ENCODE measurements at regions not wholly inside any gene's neighbourhood (a gene's known extent, or its start where the extent isn't known, plus 50 kb on each side); places are given as distances from the start of the nearest gene placed in this dataset.
A peak's percentile ranks its signal among the peaks of the same experiment; 100 is the strongest.

DNA sequence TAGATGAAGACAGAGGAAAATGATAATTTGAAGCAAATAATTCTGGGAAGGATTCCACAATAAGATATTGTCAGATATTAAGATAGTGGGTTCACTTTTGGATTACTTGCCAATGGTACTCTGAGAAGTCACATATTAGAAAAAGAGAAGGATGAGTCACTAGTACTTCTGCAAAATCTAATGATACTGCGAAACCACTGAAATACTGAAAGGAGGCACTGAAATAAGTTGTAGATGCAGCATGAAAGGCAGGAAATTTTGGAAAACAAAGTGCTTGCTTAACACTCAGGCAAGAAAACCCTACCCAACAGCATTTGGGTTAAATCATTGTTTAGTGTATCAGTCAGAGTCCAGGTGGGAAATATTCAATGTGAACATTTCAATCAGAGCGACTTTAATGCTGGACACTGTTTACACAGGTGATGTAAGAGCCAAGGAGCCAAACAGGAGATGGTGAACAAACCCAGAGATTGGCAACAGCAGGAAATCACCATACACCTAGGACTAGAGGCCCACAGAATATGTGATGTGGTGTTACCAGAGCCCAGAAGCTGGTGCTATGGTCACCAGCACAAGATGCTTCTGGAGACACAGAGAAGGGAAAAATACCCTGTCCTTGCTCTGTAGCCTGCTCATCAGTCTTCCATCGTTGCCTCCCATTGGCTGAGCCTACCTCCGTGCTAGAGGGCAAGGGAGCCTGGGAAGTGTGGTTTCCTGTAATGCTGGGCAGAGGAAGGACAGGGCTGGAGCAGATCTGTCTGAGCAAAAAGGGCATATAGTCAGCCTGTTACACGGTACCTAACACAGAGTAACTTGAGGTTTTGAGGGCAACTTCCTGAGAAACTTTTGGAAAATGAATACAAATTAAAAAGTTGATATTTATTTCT, 204.7 kb upstream of the ITGA4 start:
- Histone ChIP-seq H4K12ac (ENCODE audit: low read depth, low read length) (no peak overlapping the region), H4K8ac (ENCODE audit: low read depth, low read length) (no peak overlapping the region), H3K36me3 (ENCODE audit: control insufficient read depth in 1 of 2, insufficient read depth in 2 of 2, low read length in 2 of 2) (no peaks in the 10 kb centered on the region), H3K4me2 (ENCODE audit: low read length) (no peak overlapping the region), H3K4me1 (ENCODE audit: control insufficient read depth in 1 of 2, insufficient read depth in 2 of 2, low read length in 2 of 2) (no peaks in the 10 kb centered on the region), H3K27ac (ENCODE audit: low read depth, low read length) (no peak overlapping the region), H3K9ac (ENCODE audit: low read length) (no peak overlapping the region), H3K79me1 (ENCODE audit: low read length) (no peaks in the 10 kb centered on the region), H3K14ac (ENCODE audit: low read length) (no peak overlapping the region), H3K79me2 (ENCODE audit: control insufficient read depth, insufficient read depth, low read length, poor library complexity) (no peaks in the 10 kb centered on the region), H2AK5ac (ENCODE audit: low read length) (no peak overlapping the region), H3K9me3 (ENCODE audit: insufficient read depth, low read depth, low read length) (no peaks in the 10 kb centered on the region), H2BK5ac (ENCODE audit: low read depth, low read length, poor library complexity) (no peak overlapping the region), H3K23ac (ENCODE audit: low read length) (no peak overlapping the region), H3K4me3 (ENCODE audit: low read depth, low read length) (no peak overlapping the region), H3K4ac (ENCODE audit: low read depth, low read length) (no peak overlapping the region), H3K18ac (ENCODE audit: low read length) (no peak overlapping the region), H2BK12ac (ENCODE audit: low read length) (no peak overlapping the region), H4K91ac (ENCODE audit: low read depth, low read length) (no peak overlapping the region), H2BK120ac (ENCODE audit: insufficient read depth, low read length, poor library complexity) (no peak overlapping the region), H2AFZ (ENCODE audit: insufficient read depth, low read length, poor library complexity) (no peak overlapping the region), H3K27me3 (ENCODE audit: insufficient read depth, low read length) (no peaks in the 10 kb centered on the region)
- DNase-seq, result no peak
- no CpG with 5 or more reads among the region's 5 CpGs for WGBS (ENCODE audit: extremely low coverage, insufficient coverage, insufficient read length)

DNA sequence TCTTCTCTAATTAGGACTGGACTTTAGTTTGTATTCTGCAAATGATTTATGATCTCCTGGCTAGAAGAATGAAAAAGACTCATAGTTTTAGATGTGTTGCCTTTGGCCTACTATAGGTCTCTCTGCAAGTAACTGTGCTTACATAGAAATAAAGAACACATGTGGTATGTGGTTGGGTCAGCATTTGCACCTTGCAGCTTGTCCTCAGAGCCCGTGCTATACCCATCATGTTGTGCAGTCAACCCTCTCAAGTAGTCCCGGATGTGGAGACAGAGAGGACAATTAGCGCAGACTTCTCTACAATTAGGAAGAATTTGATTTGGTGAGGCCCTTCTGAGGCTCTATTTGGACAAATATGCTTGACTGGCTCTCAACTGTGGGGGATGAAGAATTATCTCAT, 203.7 kb upstream of the ITGA4 start:
- WGBS (ENCODE audit: extremely low coverage, insufficient coverage, insufficient read length), result no CpG with 5 or more reads among the region's 3 CpGs
- H2AFZ ChIP-seq (ENCODE audit: insufficient read depth, low read length, poor library complexity), result no peak overlapping the region

DNA sequence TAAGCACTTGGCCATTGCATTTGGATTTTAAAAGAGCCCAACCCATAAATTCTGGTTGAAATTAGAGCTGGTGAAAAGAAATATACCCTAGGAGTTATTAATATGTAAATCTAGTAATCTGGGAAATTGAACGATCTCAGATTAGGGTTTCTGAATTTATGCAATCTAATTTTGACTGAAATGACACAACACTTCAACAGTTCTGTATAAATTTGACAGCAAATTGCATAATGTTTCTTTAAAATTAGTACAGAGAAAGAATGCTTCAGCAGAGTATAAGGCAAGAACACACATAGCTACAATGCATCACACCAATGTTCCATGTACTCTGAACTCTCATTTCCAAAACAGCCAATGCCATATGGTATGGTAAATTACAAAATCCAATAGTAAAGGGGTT, 201.5 kb upstream of the ITGA4 start:
- no peak overlapping the region for H3K23ac ChIP-seq (ENCODE audit: low read length)
- WGBS (ENCODE audit: extremely low coverage, insufficient coverage, insufficient read length), result no CpG with 5 or more reads among the region's 1 CpG
- no peak overlapping the region for H2BK12ac ChIP-seq (ENCODE audit: low read length)

More for the DNA sequence above, 203.7 kb upstream of the ITGA4 start:
- H3K4me2 ChIP-seq (ENCODE audit: low read length), result no peak overlapping the region
- H2AK5ac ChIP-seq (ENCODE audit: low read length), result no peak overlapping the region
- no peak overlapping the region for H4K12ac ChIP-seq (ENCODE audit: low read depth, low read length)
- no peaks in the 10 kb centered on the region for H3K79me1 ChIP-seq (ENCODE audit: low read length)
- no peak overlapping the region for H3K14ac ChIP-seq (ENCODE audit: low read length)
- no peaks in the 10 kb centered on the region for H3K36me3 ChIP-seq (ENCODE audit: control insufficient read depth in 1 of 2, insufficient read depth in 2 of 2, low read length in 2 of 2)
- no peaks in the 10 kb centered on the region for H3K27me3 ChIP-seq (ENCODE audit: insufficient read depth, low read length)
- H3K4me1 ChIP-seq (ENCODE audit: control insufficient read depth in 1 of 2, insufficient read depth in 2 of 2, low read length in 2 of 2), result no peaks in the 10 kb centered on the region
- no peaks in the 10 kb centered on the region for H3K79me2 ChIP-seq (ENCODE audit: control insufficient read depth, insufficient read depth, low read length, poor library complexity)
- H2BK5ac ChIP-seq (ENCODE audit: low read depth, low read length, poor library complexity), result no peak overlapping the region
- H4K8ac ChIP-seq (ENCODE audit: low read depth, low read length), result no peak overlapping the region
- H3K18ac ChIP-seq (ENCODE audit: low read length), result no peak overlapping the region
- H2BK120ac ChIP-seq (ENCODE audit: insufficient read depth, low read length, poor library complexity), result no peak overlapping the region
- no peak overlapping the region for H3K27ac ChIP-seq (ENCODE audit: low read depth, low read length)
- no peak overlapping the region for H3K9ac ChIP-seq (ENCODE audit: low read length)
- H3K23ac ChIP-seq (ENCODE audit: low read length), result no peak overlapping the region
- no peak overlapping the region for H3K4ac ChIP-seq (ENCODE audit: low read depth, low read length)
- no peak overlapping the region for H4K91ac ChIP-seq (ENCODE audit: low read depth, low read length)
- H3K4me3 ChIP-seq (ENCODE audit: low read depth, low read length), result no peak overlapping the region
- no peak for DNase-seq
- no peaks in the 10 kb centered on the region for H3K9me3 ChIP-seq (ENCODE audit: insufficient read depth, low read depth, low read length)
- H2BK12ac ChIP-seq (ENCODE audit: low read length), result no peak overlapping the region

GRCh38 chr2:181258720-181259119, 198.5 kb upstream of the ITGA4 start:
- H3K4me2 ChIP-seq (ENCODE audit: low read length), result no peak overlapping the region
- no peak overlapping the region for H3K27ac ChIP-seq (ENCODE audit: low read depth, low read length)
- H3K79me2 ChIP-seq (ENCODE audit: control insufficient read depth, insufficient read depth, low read length, poor library complexity), result no peaks in the 10 kb centered on the region
- no peak overlapping the region for H3K14ac ChIP-seq (ENCODE audit: low read length)
- no peak overlapping the region for H3K4ac ChIP-seq (ENCODE audit: low read depth, low read length)
- H2AFZ ChIP-seq (ENCODE audit: insufficient read depth, low read length, poor library complexity), result no peak overlapping the region
- no peak overlapping the region for H3K23ac ChIP-seq (ENCODE audit: low read length)
- H3K36me3 ChIP-seq (ENCODE audit: control insufficient read depth in 1 of 2, insufficient read depth in 2 of 2, low read length in 2 of 2), result no peaks in the 10 kb centered on the region
- no peaks in the 10 kb centered on the region for H3K79me1 ChIP-seq (ENCODE audit: low read length)
- no peak overlapping the region for H2BK120ac ChIP-seq (ENCODE audit: insufficient read depth, low read length, poor library complexity)
- no peak overlapping the region for H3K9ac ChIP-seq (ENCODE audit: low read length)
- H3K27me3 ChIP-seq (ENCODE audit: insufficient read depth, low read length), result no peaks in the 10 kb centered on the region
- DNase-seq, result peak; percentile 73 to 91
- H3K18ac ChIP-seq (ENCODE audit: low read length), result no peak overlapping the region
- H4K8ac ChIP-seq (ENCODE audit: low read depth, low read length), result no peak overlapping the region
- H4K91ac ChIP-seq (ENCODE audit: low read depth, low read length), result no peak overlapping the region
- H2BK5ac ChIP-seq (ENCODE audit: low read depth, low read length, poor library complexity), result no peak overlapping the region
- H2BK12ac ChIP-seq (ENCODE audit: low read length), result no peak overlapping the region
- H2AK5ac ChIP-seq (ENCODE audit: low read length), result no peak overlapping the region
- H3K4me3 ChIP-seq (ENCODE audit: low read depth, low read length), result no peak overlapping the region
- H3K9me3 ChIP-seq (ENCODE audit: insufficient read depth, low read depth, low read length), result no peaks in the 10 kb centered on the region
- WGBS (ENCODE audit: extremely low coverage, insufficient coverage, insufficient read length), result no CpG with 5 or more reads among the region's 2 CpGs
- H3K4me1 ChIP-seq (ENCODE audit: control insufficient read depth in 1 of 2, insufficient read depth in 2 of 2, low read length in 2 of 2), result no peaks in the 10 kb centered on the region
- H4K12ac ChIP-seq (ENCODE audit: low read depth, low read length), result no peak overlapping the region

More for the DNA sequence above, 201.5 kb upstream of the ITGA4 start:
- no peak overlapping the region for H3K27ac ChIP-seq (ENCODE audit: low read depth, low read length)
- H3K79me2 ChIP-seq (ENCODE audit: control insufficient read depth, insufficient read depth, low read length, poor library complexity), result no peaks in the 10 kb centered on the region
- no peak overlapping the region for H3K4ac ChIP-seq (ENCODE audit: low read depth, low read length)
- H4K8ac ChIP-seq (ENCODE audit: low read depth, low read length), result no peak overlapping the region
- H2AFZ ChIP-seq (ENCODE audit: insufficient read depth, low read length, poor library complexity), result no peak overlapping the region
- H3K36me3 ChIP-seq (ENCODE audit: control insufficient read depth in 1 of 2, insufficient read depth in 2 of 2, low read length in 2 of 2), result no peaks in the 10 kb centered on the region
- no peak overlapping the region for H2BK5ac ChIP-seq (ENCODE audit: low read depth, low read length, poor library complexity)
- no peak for DNase-seq
- no peaks in the 10 kb centered on the region for H3K27me3 ChIP-seq (ENCODE audit: insufficient read depth, low read length)
- no peak overlapping the region for H2BK120ac ChIP-seq (ENCODE audit: insufficient read depth, low read length, poor library complexity)
- H2AK5ac ChIP-seq (ENCODE audit: low read length), result no peak overlapping the region
- no peaks in the 10 kb centered on the region for H3K4me1 ChIP-seq (ENCODE audit: control insufficient read depth in 1 of 2, insufficient read depth in 2 of 2, low read length in 2 of 2)
- no peak overlapping the region for H3K9ac ChIP-seq (ENCODE audit: low read length)
- no peaks in the 10 kb centered on the region for H3K9me3 ChIP-seq (ENCODE audit: insufficient read depth, low read depth, low read length)
- H3K79me1 ChIP-seq (ENCODE audit: low read length), result no peaks in the 10 kb centered on the region
- no peak overlapping the region for H3K14ac ChIP-seq (ENCODE audit: low read length)
- no peak overlapping the region for H4K91ac ChIP-seq (ENCODE audit: low read depth, low read length)
- no peak overlapping the region for H3K18ac ChIP-seq (ENCODE audit: low read length)
- no peak overlapping the region for H4K12ac ChIP-seq (ENCODE audit: low read depth, low read length)
- H3K4me2 ChIP-seq (ENCODE audit: low read length), result no peak overlapping the region
- H3K4me3 ChIP-seq (ENCODE audit: low read depth, low read length), result no peak overlapping the region
